Keratinocyte (primary cell): ENCODE measurements at regions not wholly inside any gene's neighbourhood (a gene's known extent, or its start where the extent isn't known, plus 50 kb on each side); places are given as distances from the start of the nearest gene placed in this dataset.

Experiments used
- EZH2 ChIP-seq: IDR thresholded peaks from one replicate; pipeline ENCODE4 v1.6.1; 2012; ENCODE audit warnings: inconsistent platforms, mild to moderate bottlenecking, low read length, moderate library complexity
- TF ChIP-seq, protein P1 (sequence below), 3 experiments: IDR thresholded peaks in 1 of 3; conservative IDR thresholded peaks in 1 of 3; optimal IDR thresholded peaks in 1 of 3; 2 replicates in 2 of 3; 3 replicates in 1 of 3; pipeline versions ENCODE3 to v1.5.1; 2011; ENCODE audit warnings: low read length in 3 of 3, mild to moderate bottlenecking in 3 of 3, moderate library complexity in 2 of 3, control low read depth in 1 of 3, inconsistent platforms in 1 of 3; ENCODE audit not compliant: insufficient read depth in 2 of 3; ENCODE audit errors: extremely low read depth in 1 of 3

DNA sequence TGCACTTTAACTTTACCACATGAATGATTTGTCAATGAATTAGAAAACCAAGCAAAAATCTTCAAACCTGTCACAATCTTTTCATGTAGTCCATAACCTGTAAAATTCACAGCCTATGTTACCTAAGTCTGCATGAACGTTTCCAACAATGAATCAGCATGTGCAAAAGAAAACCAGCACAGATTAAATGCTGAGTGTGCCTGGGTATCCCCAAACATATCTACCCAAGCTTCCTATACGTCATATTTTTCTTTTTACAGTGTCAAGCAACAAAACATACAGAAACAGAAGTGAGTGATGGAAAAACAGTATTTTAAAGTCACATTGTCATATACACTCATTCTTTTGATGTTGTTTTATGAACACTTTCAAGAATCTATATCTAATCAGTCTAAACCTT lies 713.5 kb downstream of the RFPL4B start:
- TF ChIP-seq, protein P1, sequence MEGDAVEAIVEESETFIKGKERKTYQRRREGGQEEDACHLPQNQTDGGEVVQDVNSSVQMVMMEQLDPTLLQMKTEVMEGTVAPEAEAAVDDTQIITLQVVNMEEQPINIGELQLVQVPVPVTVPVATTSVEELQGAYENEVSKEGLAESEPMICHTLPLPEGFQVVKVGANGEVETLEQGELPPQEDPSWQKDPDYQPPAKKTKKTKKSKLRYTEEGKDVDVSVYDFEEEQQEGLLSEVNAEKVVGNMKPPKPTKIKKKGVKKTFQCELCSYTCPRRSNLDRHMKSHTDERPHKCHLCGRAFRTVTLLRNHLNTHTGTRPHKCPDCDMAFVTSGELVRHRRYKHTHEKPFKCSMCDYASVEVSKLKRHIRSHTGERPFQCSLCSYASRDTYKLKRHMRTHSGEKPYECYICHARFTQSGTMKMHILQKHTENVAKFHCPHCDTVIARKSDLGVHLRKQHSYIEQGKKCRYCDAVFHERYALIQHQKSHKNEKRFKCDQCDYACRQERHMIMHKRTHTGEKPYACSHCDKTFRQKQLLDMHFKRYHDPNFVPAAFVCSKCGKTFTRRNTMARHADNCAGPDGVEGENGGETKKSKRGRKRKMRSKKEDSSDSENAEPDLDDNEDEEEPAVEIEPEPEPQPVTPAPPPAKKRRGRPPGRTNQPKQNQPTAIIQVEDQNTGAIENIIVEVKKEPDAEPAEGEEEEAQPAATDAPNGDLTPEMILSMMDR (optimal IDR thresholded peaks at IDR 0.05 in 1 of 3, IDR thresholded peaks at IDR 0.05 in 1 of 3, conservative IDR thresholded peaks at IDR 0.05 in 1 of 3; ENCODE audit: extremely low read depth in 1 of 3, insufficient read depth in 2 of 3, low read length in 3 of 3): no peak
- no peak for TF ChIP-seq EZH2
